ENCODE measurements at regions not wholly inside any gene's neighbourhood (a gene's known extent, or its start where the extent isn't known, plus 50 kb on each side); places are given as distances from the start of the nearest gene placed in this dataset.

- Histone ChIP-seq H3K4me3 (ENCODE audit: low read length) (no peak overlapping the region), H3K9ac (ENCODE audit: low read length) (no peak overlapping the region), H3K27ac (ENCODE audit: low read depth, low read length) (no peak overlapping the region), H3K4me1 (ENCODE audit: control insufficient read depth, insufficient read depth, low read length) (no peaks in the 10 kb centered on the region), H3K27me3 (ENCODE audit: control insufficient read depth, insufficient read depth, low read length) (no peaks in the 10 kb centered on the region), H3K36me3 (ENCODE audit: control insufficient read depth, insufficient read depth, low read length) (no peaks in the 10 kb centered on the region)
Measured at GRCh38 chr18:67705748-67706147, 189.2 kb upstream of the DSEL start.

- no peaks in the 10 kb centered on the region for H3K27me3 ChIP-seq (ENCODE audit: control insufficient read depth, insufficient read depth, low read length)
- H3K27ac ChIP-seq (ENCODE audit: low read depth, low read length), result no peak overlapping the region
- H3K9ac ChIP-seq (ENCODE audit: low read length), result no peak overlapping the region
- no peaks in the 10 kb centered on the region for H3K36me3 ChIP-seq (ENCODE audit: control insufficient read depth, insufficient read depth, low read length)
- no peaks in the 10 kb centered on the region for H3K4me1 ChIP-seq (ENCODE audit: control insufficient read depth, insufficient read depth, low read length)
- H3K4me3 ChIP-seq (ENCODE audit: low read length), result no peak overlapping the region
Measured at GRCh38 chr18:67695684-67696083, 179.2 kb upstream of the DSEL start.

DNA sequence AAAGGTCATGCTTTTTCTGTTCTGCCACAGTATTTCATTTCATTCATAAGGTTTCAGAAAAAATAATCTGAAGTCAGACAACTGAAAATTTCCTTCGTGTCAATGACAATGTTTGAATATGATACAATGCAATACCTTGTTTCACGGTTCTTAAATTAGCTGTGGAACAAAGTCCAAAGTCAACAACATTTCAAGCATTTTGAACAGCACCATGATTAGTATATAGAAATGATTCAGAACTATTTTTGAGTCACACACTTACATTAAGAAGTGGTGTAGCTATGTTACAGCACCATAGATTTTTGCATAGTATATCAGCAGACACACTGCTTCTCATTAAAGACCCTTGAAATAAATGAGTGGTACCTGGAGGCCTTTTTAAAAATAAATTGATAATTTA, 178.3 kb upstream of the DSEL start:
- H3K9ac ChIP-seq (ENCODE audit: low read length), result no peak overlapping the region
- H3K4me1 ChIP-seq (ENCODE audit: control insufficient read depth, insufficient read depth, low read length), result no peaks in the 10 kb centered on the region
- H3K36me3 ChIP-seq (ENCODE audit: control insufficient read depth, insufficient read depth, low read length), result no peaks in the 10 kb centered on the region
- H3K27ac ChIP-seq (ENCODE audit: low read depth, low read length), result no peak overlapping the region
- H3K27me3 ChIP-seq (ENCODE audit: control insufficient read depth, insufficient read depth, low read length), result no peaks in the 10 kb centered on the region
- no peak overlapping the region for H3K4me3 ChIP-seq (ENCODE audit: low read length)

GRCh38 chr18:67692811-67693210, 176.3 kb upstream of the DSEL start:
- no peak overlapping the region for H3K9ac ChIP-seq (ENCODE audit: low read length)
- H3K36me3 ChIP-seq (ENCODE audit: control insufficient read depth, insufficient read depth, low read length), result no peaks in the 10 kb centered on the region
- no peak overlapping the region for H3K27ac ChIP-seq (ENCODE audit: low read depth, low read length)

DNA sequence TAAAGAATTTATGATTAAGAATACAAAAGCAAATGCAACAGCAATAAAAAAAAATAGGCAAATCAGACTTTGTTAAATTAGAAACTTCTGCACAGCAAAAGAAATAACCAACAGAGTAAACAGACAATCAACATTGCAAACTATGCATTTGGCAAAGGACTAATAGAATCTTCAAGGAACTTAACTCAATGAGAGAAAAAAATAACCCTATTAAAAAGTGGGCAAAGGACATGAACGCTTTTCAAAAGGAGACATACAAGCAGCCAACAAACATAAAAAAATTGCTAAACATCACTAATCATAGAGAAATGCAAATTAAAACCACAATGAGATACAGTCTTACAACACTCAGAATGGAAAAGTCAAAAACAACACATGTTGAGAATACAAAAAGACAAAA, 166.0 kb upstream of the DSEL start:
- Histone ChIP-seq H3K27ac (ENCODE audit: low read depth, low read length) (no peak overlapping the region), H3K27me3 (ENCODE audit: control insufficient read depth, insufficient read depth, low read length) (no peaks in the 10 kb centered on the region), H3K36me3 (ENCODE audit: control insufficient read depth, insufficient read depth, low read length) (no peaks in the 10 kb centered on the region), H3K9ac (ENCODE audit: low read length) (no peak overlapping the region), H3K4me3 (ENCODE audit: low read length) (no peak overlapping the region), H3K4me1 (ENCODE audit: control insufficient read depth, insufficient read depth, low read length) (no peaks in the 10 kb centered on the region)

More at GRCh38 chr18:67692811-67693210, 176.3 kb upstream of the DSEL start:
- Histone ChIP-seq H3K27me3 (ENCODE audit: control insufficient read depth, insufficient read depth, low read length) (no peaks in the 10 kb centered on the region), H3K4me3 (ENCODE audit: low read length) (no peak overlapping the region), H3K4me1 (ENCODE audit: control insufficient read depth, insufficient read depth, low read length) (no peaks in the 10 kb centered on the region)

DNA sequence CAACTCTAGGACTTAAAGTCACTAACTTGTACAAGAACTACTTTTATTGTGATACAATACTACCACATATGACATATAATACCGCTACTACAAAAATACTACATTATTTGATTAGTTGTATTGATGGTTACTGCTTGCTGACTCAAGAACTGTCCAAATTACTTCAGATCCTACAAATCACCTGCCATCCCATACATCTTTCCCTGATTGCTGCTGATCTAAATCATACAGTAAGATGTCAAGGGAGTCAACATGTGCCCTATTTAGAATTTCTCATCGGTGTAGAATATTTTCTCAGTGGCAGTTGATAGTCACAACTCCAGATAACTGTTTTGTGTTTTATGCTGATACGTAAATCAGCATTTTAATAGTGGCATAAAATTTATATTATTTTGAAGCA, 161.0 kb upstream of the DSEL start:
- H3K27ac ChIP-seq (ENCODE audit: low read depth, low read length), result no peak overlapping the region
- H3K27me3 ChIP-seq (ENCODE audit: control insufficient read depth, insufficient read depth, low read length), result no peaks in the 10 kb centered on the region
- H3K4me3 ChIP-seq (ENCODE audit: low read length), result no peak overlapping the region
- H3K9ac ChIP-seq (ENCODE audit: low read length), result no peak overlapping the region
- H3K4me1 ChIP-seq (ENCODE audit: control insufficient read depth, insufficient read depth, low read length), result no peaks in the 10 kb centered on the region
- H3K36me3 ChIP-seq (ENCODE audit: control insufficient read depth, insufficient read depth, low read length), result no peaks in the 10 kb centered on the region

GRCh38 chr18:67672716-67673115, 156.2 kb upstream of the DSEL start:
- H3K27me3 ChIP-seq (ENCODE audit: control insufficient read depth, insufficient read depth, low read length), result no peaks in the 10 kb centered on the region
- H3K27ac ChIP-seq (ENCODE audit: low read depth, low read length), result no peak overlapping the region
- H3K36me3 ChIP-seq (ENCODE audit: control insufficient read depth, insufficient read depth, low read length), result no peaks in the 10 kb centered on the region
- H3K4me3 ChIP-seq (ENCODE audit: low read length), result no peak overlapping the region
- H3K4me1 ChIP-seq (ENCODE audit: control insufficient read depth, insufficient read depth, low read length), result no peaks in the 10 kb centered on the region
- H3K9ac ChIP-seq (ENCODE audit: low read length), result no peak overlapping the region

DNA sequence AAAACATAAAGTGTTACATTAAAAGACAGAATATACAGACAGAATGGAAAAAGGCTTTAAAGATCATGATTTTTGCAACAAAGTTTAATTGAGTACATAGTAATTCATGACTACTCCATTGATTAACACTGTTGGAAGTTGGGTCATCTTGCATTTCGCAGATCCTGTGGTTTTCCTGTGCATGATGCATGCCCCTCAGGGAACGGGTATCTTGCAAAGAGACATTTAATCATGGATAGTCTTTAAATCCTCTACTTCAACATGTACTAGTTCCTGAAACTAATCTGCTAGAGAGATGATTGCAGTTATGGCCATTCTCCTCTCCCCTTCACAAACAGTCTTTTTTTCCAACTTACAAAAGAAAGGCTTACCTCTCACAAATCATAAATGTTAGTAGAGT, 155.6 kb upstream of the DSEL start:
- H3K4me3 ChIP-seq (ENCODE audit: low read length), result no peak overlapping the region
- no peak overlapping the region for H3K27ac ChIP-seq (ENCODE audit: low read depth, low read length)
- no peaks in the 10 kb centered on the region for H3K36me3 ChIP-seq (ENCODE audit: control insufficient read depth, insufficient read depth, low read length)
- H3K4me1 ChIP-seq (ENCODE audit: control insufficient read depth, insufficient read depth, low read length), result no peaks in the 10 kb centered on the region
- H3K9ac ChIP-seq (ENCODE audit: low read length), result no peak overlapping the region
- H3K27me3 ChIP-seq (ENCODE audit: control insufficient read depth, insufficient read depth, low read length), result no peaks in the 10 kb centered on the region

DNA sequence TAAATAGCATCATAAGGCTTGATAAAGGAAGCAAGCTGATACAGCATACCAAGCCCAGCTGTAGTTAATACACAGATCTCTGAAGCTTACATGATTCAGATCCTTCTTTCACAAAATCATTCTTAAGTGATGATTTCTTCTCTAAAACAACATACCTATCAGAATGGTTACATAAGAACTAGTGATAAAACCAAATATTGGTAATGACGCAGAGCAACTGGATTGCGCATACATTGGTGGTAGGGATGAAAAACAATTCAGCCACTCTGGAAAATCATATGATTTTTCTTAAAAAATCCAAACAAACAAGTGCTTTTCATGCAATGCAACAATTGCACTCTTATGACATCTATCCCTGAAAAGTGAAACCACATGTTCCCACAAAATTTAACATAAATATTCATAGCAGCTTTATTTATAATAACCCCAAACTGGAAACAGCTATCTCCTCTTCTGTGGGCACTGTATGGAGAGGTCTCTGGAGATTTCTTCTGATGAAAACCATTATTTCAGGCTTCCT, 153.6 kb upstream of the DSEL start:
- no peak overlapping the region for H3K9ac ChIP-seq (ENCODE audit: low read length)
- H3K4me1 ChIP-seq (ENCODE audit: control insufficient read depth, insufficient read depth, low read length), result no peaks in the 10 kb centered on the region
- H3K27ac ChIP-seq (ENCODE audit: low read depth, low read length), result no peak overlapping the region
- no peaks in the 10 kb centered on the region for H3K36me3 ChIP-seq (ENCODE audit: control insufficient read depth, insufficient read depth, low read length)
- H3K27me3 ChIP-seq (ENCODE audit: control insufficient read depth, insufficient read depth, low read length), result no peaks in the 10 kb centered on the region
- H3K4me3 ChIP-seq (ENCODE audit: low read length), result no peak overlapping the region

GRCh38 chr18:67665266-67665665, 148.7 kb upstream of the DSEL start:
- H3K27ac ChIP-seq (ENCODE audit: low read depth, low read length), result no peak overlapping the region
- H3K4me3 ChIP-seq (ENCODE audit: low read length), result no peak overlapping the region
- no peaks in the 10 kb centered on the region for H3K36me3 ChIP-seq (ENCODE audit: control insufficient read depth, insufficient read depth, low read length)

GRCh38 chr18:67662996-67663395, 146.5 kb upstream of the DSEL start:
- H3K4me1 ChIP-seq (ENCODE audit: control insufficient read depth, insufficient read depth, low read length), result no peaks in the 10 kb centered on the region
- no peak overlapping the region for H3K4me3 ChIP-seq (ENCODE audit: low read length)
- H3K27me3 ChIP-seq (ENCODE audit: control insufficient read depth, insufficient read depth, low read length), result no peaks in the 10 kb centered on the region
- H3K36me3 ChIP-seq (ENCODE audit: control insufficient read depth, insufficient read depth, low read length), result no peaks in the 10 kb centered on the region
- no peak overlapping the region for H3K27ac ChIP-seq (ENCODE audit: low read depth, low read length)
- no peak overlapping the region for H3K9ac ChIP-seq (ENCODE audit: low read length)

More at GRCh38 chr18:67665266-67665665, 148.7 kb upstream of the DSEL start:
- H3K27me3 ChIP-seq (ENCODE audit: control insufficient read depth, insufficient read depth, low read length), result no peaks in the 10 kb centered on the region
- no peaks in the 10 kb centered on the region for H3K4me1 ChIP-seq (ENCODE audit: control insufficient read depth, insufficient read depth, low read length)
- no peak overlapping the region for H3K9ac ChIP-seq (ENCODE audit: low read length)

- Histone ChIP-seq H3K27ac (ENCODE audit: low read depth, low read length) (no peak overlapping the region), H3K27me3 (ENCODE audit: control insufficient read depth, insufficient read depth, low read length) (no peaks in the 10 kb centered on the region), H3K4me1 (ENCODE audit: control insufficient read depth, insufficient read depth, low read length) (no peaks in the 10 kb centered on the region)
Measured at GRCh38 chr18:67661555-67661954, 145.0 kb upstream of the DSEL start.

DNA sequence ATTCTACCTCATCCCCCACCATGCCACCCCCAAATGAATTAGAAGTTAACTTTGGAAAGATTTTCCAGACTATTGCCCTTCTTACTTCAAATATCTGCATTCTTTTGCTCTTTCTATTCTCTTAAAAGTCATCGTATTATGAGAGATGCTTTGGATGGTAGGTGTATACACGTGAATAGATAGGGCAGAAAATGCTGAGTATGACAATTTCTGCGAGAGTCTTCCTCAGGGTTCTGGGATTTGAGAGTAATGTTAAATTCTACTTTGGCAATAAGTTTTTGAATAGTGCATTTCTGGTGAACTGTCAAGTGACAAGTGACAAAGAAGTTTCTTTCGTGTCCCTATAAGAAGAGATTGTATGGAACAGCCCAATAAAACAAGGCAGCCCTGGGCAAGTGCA, 137.6 kb upstream of the DSEL start:
- Histone ChIP-seq H3K9ac (ENCODE audit: low read length) (no peak overlapping the region), H3K4me3 (ENCODE audit: low read length) (no peak overlapping the region), H3K27ac (ENCODE audit: low read depth, low read length) (no peak overlapping the region), H3K27me3 (ENCODE audit: control insufficient read depth, insufficient read depth, low read length) (no peaks in the 10 kb centered on the region), H3K36me3 (ENCODE audit: control insufficient read depth, insufficient read depth, low read length) (no peaks in the 10 kb centered on the region), H3K4me1 (ENCODE audit: control insufficient read depth, insufficient read depth, low read length) (no peaks in the 10 kb centered on the region)

More at GRCh38 chr18:67661555-67661954, 145.0 kb upstream of the DSEL start:
- Histone ChIP-seq H3K36me3 (ENCODE audit: control insufficient read depth, insufficient read depth, low read length) (no peaks in the 10 kb centered on the region), H3K9ac (ENCODE audit: low read length) (no peak overlapping the region), H3K4me3 (ENCODE audit: low read length) (no peak overlapping the region)
